Suppressor macrophage (primary cell): ENCODE measurements at regions not wholly inside any gene's neighbourhood (a gene's known extent, or its start where the extent isn't known, plus 50 kb on each side); places are given as distances from the start of the nearest gene placed in this dataset.

Source experiments
- DNase-seq, 4 experiments: peaks; one replicate each; pipeline ENCODE4 v3.0.0-alpha.2; 2020 to 2022

DNA sequence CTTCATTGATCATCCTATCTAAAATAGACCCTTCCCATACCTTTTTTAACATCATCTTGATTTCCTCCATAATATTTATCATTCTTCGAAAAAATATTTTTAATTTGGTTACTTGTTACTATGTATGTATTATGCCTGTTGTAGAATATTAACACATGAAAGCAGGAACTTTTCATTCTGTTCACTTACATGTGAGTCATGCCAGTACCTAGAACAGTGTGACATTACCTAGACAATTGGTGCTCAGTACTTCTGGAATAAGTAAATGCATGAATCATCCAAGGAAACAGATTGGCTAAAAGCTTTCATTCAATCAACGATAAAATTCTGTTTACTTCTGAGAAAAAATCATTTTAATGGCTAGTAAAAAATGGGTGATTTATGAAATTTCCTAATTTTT lies 76.4 kb downstream of the CXXC4 start:
- DNase-seq = no peak

DNA sequence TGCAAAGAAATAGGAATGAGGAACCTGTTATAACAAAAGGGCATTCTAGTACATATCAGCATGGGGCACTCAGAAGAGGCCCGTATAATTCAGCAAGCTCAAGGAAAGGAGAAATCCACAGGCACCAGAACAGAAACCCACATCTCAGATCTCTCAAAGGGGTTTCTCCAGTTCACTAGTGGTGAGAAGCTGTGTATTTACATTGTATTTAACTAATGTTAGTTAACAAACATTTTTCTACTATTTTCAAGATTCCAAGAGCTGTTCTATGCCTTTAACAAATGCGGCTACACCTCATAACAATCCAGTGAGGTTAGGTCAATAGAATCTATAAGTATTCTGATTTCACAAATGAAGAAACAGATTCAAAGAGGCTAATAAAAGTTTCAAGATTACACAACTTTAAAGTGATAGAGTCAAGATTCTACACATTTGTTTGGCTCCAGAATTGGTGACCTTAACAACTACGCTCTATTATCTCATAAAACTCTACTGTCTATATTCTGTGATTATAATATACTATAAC lies 77.3 kb downstream of the CXXC4 start:
- DNase-seq = no peak

DNA sequence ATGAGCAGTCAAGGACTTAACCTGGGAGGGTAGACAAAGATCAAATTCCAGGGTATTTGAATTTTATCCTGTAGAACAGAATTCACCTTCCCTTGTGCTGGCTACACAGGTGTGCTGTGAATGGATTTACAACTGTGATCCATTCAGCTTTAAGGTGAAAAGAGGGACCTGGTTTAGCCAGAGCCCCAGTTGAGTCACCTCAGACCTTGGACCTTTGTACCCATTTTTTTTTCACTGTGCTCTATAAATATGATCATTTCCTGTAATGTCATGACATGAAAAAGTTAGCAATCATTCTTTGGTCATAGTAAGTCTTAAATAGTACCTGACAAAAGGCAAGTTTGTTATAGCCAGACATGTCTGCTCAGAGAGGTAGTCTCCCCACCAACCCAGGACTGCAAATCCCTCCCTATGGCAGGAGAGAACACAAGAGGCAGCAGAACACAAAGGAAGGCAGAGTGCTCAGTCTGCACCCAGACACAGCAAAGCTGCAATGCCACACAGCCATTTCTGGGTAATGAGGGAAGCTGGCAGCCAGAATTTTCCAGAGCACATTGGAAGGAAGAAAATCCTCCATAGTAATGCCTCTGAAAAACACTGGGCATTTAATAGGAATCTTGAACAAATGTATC lies 77.9 kb downstream of the CXXC4 start:
- DNase-seq = no peak

DNA sequence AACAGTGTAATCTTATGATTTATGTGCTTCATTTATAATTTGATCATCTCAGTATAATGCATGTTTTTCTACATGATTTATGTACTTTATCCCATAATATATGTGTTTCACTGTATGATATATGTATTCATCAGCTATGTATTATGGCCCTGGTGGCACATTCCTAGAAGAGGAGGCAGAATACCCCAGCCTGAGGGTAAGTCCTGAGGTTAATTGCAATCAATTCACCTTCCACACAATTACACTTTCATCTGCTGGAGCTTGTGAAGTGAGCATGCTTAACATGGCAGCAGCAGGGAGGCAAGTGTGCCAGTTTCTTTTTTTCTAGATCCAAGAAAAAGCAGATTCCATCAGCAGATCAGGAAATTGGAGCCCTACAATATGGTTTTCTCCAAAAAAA lies 81.2 kb downstream of the CXXC4 start:
- no peak for DNase-seq

DNA sequence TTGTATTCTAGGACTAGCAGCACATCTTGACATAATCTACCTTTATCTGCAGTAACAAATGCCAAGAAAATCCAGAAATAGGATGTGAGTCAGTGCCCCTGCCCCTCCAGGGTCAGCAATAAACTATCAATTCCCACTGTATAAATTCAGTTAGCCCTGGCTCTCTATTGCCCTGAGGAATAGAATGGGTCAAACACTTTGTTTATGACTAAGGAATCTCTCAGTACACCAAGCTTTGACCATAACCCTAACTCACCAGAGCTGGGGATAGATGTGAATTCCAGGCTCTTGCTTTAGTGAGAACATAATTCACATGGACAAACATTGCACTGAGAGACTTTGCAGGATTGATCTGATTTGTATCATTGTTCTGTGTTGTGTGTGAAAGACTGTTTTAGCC lies 82.3 kb downstream of the CXXC4 start:
- DNase-seq = no peak

DNA sequence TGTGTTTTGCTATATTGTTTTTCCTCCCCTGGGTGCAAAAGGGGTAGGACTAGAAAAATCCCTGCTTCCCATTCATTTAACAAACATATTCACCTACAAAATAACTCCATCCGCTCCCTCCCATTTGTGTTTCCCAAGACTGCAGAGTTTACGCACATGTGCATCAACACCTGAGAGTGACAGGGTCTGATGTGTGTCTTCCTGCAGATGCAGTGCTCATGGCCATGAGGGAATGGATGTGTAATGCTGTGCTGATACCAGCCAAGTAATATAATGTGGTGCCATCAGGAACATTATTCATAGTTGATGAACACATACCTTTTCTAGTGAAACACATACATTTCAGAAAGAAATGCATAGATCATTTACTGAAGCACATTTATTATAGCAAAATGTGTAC lies 83.2 kb downstream of the CXXC4 start:
- DNase-seq = no peak

DNA sequence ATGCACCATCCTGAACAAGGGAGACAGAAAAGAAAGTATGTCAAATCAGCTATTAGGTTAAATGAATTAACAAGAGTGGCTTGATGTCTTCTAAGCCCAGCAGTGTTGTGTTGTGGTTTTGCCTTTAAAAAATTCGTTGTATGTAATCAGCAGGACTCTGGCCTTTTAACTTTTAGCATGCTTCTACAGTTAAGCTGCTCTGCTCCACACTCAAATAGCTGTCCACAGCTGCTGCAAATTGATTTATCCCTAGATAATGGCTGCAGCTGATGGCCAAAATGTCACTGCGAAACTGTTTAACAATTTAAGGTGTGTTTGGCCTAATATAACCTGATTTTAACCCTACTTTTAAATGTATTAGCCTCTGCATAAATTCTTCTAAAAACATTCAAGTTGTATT lies 85.8 kb downstream of the CXXC4 start:
- no peak for DNase-seq

DNA sequence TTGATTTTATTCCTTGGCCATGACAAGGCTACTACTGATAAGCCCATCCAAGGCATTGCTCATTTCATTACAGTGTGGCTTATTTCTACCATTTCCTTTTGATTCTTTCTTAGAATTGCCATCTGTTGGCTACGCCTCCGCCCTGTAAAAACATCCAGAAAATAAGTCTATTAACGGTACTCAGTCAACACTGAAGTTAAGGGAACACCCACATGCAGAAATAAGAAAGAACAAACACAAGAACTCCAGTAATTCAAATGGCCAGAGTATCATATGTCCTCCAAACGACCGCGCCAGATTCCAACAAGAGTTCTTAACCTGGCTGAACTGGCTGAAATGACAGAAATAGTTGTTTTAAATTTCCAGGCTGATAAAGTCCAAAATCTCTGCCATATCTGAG lies 90.3 kb downstream of the CXXC4 start:
- no peak for DNase-seq

DNA sequence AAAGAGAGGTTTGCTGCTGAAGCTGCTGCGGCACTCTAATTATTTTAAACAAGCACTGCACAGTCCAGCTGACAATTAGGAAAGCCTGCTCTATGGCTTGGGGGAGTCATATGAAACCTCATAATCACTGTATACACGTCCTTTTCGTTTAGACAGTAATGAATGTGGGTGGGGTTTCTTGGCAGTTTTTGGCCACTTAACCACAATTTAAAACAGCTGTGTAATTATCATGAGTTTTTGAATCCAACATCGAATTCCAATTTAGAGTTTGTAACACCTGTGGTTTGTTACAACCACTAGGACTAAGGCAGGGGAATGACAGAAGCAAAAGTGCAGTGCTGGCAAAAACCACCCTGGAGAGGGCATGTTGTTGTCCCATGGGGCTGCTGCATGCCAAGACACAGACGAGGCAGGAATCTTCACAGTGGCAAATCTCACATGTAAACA lies 99.5 kb downstream of the CXXC4 start:
- no peak for DNase-seq

DNA sequence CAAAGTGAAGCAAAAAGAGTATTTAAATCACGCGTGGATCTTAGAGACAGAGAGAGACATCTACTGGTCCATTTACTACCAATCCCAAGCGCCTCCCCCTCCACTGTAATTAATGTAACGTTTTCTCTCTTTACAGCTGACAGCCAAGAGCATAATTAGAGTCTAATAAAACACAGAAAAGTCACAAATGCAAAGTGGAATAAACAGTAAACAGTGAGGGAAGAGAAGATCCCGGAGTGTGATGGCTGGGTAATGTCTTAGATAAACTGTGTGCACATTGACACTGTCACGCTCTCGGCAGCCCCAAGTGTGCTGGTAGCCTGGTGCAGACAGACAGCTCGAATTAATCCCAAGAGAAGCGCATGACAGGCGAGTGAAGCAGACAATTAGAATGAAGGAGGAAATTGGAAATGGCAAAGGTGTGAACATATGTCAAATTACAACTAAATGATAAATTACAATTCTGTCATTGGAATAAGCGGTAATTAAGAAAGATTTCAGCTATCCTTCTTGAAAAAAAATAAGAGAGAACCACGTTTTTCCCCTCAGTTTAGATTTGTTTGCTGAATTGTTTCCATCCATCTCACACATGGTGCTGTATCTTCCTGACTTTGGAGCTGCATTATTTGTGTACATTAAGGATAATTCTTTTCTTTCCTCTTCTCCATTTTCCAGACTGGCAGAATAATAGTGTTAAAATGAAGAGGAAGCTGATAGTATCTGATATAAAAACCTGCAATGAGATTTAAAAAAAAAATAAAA lies 100.1 kb downstream of the CXXC4 start:
- no peak for DNase-seq

DNA sequence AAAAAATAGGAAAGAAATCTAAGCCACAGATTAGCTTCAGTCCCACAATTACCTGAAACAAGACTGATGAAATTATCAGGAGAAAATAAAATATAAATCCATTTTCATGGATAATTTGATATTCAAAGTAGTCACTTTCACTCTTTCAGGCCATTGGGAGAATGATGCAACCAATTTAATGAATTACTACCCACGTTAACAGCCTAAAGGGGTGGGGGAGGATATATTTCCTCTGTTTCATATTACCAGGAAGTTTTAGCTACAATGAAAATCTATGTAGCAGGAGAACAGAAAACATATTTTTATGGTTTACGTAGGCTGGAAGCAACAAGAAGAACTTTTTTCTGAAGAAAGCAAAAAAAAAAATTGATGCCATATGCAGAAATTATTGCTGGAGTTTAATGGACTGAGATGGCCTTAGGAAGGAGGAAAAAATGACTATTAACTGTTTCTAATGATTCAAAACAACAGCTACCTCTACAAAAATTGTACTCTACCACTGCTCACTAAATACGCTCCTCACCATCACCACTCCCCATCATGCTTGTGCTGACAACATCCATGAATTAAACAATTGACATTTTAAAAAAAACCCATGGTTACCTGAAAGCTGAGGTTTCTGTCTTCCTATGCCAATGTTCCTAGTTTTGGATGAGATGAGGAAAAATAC lies 100.9 kb downstream of the CXXC4 start:
- no peak for DNase-seq

DNA sequence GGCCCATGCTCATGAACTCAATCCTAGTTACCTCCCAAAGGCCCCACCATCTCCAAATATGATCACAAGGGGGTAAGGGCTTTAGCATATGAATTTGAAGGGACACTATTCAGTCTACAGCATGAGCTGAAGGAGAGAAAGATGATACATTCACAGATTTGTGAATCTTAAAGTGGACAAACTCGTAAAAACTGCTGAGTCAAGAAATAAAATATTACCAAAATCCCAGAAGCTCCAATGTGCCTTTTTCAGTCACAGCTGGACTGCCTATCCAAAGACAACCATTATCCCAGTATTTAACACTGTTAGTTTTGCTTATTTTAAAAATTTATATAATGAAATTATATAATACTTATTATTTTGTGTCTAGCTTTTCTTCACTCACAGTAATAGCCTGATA lies 109.0 kb downstream of the CXXC4 start:
- DNase-seq = no peak

DNA sequence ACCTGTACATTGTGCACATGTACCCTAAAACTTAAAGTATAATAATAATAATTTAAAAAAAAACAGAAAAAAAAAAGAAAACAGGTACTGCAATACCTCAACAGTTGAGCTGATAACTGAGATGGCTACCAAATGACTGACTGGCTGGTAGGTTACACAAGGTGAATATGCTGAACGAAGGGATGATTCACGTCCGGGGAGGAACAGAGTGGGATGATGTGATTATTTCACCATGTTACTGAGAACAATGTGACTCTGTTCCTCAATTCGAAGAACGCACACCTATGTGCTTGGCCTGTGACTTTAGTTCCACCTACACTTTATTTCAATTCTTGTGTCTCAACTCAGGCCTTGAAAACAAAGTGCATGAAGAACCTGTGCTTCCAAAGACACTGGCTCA lies 111.7 kb downstream of the CXXC4 start:
- DNase-seq = no peak

DNA sequence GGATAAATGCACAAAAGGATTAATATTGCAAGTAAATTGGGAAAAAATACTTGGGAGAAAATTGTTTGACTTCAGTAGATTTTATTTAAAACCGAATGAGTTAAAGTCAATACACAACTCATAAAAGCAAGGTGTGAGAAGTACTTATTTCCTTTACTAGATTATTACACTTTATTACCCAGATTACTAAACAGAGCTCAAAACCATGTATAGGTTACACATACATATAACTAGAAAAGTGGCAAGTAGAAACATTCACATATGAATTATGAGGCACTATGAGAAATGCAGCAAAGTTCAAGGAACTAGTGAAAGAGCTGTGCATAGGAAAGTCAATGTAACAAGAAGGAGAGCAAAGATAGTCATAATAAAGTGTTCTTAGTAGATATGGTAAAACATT lies 113.0 kb downstream of the CXXC4 start:
- no peak for DNase-seq

DNA sequence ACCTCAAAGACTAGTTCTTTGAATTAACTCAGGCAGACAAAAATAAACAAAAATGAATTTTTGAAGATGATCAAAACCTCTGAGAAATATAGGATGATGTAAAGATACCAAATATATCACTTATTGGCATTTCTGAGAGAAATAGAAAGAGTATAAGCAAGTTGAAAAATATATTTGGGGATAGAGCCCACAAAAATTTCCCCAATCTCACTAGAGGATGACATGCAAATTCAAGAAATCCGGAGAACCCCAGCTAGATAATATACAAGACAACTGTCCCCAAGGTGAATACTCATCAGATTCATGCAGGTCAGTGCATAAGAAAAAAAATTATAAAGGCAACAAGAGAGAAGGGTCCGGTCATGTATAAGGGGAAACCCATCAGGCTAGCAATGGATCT lies 129.1 kb downstream of the CXXC4 start:
- DNase-seq = no peak

DNA sequence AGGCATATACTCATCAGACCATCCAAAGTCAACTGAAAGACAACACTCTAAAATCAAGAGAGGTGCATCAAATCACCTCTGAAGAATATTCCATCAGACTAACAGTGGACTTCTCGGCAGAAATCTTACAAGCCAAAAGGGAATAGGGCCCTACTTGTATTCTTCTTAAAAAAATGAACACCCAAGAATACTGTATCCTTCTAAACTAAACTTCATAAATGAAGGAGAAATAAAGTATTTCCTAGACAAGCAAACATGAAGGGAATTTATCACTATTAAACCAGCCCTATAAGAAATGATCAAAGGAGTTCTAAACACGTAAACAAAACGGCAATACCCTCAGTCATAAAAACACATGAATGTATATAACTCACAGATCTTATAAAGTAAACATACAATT lies 141.2 kb downstream of the CXXC4 start:
- no peak for DNase-seq

DNA sequence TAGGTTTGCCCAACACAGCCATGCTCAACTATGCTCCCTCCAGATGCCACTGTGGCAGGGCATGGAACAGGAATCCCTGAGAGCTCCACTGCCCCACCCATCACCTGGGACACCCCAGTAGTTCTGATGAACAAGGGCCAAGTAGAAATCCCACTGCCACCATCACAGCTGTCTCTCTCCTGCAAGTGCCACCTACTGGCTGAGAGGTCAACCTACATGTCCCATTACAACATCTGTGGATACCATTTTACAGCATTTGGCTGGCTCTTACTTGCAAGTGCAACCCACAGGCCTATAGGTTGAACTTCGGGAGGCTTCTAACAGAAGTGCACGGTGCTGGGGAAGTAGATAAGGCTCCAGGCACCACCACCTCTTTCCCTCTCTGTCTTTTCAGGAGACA lies 142.5 kb downstream of the CXXC4 start:
- DNase-seq = no peak

DNA sequence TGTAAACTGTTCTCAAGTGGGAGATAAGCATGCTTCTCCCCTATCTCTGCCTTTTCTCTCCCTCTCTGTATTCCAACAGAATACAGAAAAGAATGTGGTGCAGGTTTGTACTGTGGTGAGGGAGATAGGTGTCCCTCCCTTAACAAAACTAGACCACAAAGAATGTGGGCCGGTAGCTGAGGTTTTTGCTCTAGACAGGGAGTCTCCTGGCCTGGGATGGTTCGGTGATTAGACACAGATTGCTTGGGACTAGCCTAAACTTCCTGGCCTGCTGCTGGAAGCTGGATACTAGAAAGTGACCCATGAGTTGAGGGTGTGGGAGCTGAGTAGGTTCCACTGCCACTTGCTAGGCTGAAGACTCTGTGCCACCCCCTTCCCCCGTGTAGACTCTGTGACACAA lies 143.0 kb downstream of the CXXC4 start:
- DNase-seq = no peak

DNA sequence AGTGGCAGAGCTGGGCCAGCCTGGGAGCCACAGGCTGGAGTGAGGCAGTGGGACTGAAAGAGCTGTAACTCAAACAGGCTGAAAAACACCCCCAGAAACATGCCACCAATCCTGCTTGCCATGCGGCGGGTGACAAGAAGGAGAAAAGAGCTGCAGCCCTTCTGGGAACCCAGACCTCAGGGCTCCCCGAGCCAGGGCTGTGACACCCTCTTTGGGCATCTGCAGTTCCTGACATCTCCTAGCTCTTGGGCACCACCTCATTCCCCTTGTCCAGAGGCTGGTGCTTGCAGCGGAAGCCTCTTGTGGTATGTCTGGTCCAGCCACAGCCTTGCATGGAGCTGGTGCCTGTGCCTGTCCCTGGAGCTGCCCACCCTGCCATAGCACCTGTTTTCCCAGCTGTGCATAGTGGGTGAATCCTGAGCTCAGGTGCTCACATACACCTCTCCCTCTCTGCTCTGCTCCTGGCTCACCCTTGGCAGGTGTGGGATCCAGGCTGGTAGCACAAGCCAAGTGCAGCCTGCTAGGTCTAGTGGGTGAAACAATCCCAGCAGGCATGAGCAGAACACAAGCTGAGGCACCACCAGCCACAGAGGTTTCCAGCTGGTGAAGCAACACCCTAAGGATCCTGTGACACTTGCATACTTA lies 149.0 kb downstream of the CXXC4 start:
- DNase-seq = no peak

DNA sequence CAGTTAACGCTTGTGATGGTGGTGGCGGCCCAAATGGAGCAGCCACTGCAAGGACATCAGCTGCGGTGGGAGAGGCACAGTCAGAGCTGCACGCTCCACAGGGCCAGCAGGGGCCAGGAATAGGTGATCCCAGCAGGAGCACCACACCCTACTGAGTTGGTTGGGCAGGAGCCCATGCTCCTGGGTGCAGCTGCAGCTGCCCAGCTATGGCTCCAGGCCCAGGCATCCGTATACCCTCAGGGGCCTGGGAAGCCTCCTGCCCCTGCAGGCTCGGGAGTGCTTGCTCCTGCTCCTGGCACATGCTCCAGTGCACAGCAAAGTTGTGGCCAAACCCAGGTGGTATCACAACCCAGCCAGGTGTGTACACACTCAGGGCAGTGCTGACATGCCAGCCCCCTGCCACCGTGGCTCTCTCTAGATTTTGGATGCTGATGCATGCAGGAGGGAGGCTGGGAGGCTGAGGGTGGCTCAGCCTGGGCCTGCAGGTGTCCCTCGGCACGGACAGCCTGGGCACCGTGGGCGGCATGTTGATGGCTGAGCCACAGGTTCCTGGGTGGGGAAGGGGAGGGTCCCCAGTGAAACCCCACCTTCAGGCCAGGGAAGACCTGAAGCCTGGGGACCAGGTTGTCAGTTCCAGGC lies 150.2 kb downstream of the CXXC4 start:
- no peak for DNase-seq

DNA sequence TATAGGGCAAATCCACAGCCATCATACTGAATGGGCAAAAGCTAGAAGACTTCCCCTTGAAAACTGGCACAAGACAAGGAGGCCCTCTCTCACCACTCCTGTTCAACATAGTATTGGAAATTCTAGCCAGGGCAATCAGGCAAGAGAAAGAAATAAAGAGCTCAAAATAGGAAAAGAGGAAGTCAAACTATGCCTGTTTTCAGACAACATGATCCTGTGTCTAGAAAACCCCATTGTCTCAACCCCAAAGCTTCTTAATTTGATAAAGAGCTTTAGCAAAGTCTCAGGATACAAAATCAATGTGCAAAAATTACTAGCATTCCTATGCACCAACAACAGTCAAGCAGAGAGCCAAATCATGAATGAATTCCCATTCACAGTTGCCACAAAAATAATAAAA lies 160.3 kb downstream of the CXXC4 start:
- no peak for DNase-seq

DNA sequence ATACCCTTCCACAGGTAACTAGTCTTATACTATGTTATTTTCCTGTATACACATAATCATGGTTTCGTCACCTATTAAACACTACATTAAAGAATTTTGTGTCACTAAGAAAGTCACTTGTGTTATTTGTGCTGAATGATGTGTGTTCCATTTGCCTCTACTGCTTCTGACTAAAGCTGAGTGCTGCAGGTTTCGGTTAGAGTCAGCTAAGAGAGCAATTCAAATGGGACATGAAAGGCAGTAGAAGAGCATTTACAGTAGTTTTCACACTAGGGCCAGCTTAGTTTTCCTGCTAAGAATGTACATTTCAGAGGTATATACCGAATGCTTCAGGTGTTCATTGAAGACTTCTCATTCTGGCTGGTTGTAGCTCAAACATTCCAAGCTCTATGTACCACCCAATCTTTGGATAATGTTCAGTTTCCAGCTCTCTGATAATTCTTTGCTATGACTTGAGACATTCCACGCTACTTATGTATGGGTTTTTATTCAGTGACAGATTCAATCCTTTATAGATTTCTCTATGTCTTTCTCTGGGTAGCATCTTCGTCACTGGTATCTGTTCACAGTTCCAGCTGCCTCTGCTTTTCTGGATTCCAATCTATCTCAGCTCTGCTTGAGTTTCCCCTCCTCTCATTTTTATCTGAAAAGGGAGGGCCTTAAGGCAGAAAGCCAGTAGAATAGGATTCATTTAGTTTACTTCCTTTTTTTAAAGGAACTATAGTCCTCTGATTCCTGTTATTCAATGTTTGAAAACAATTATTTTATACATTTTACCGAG lies 164.4 kb downstream of the CXXC4 start:
- no peak for DNase-seq
